COLO668 (cell line): ENCODE measurements at regions not wholly inside any gene's neighbourhood (a gene's known extent, or its start where the extent isn't known, plus 50 kb on each side); places are given as distances from the start of the nearest gene placed in this dataset.
A peak's percentile ranks its signal among the peaks of the same experiment; 100 is the strongest.

Experiments used
- DNase-seq: peaks from one replicate; lab custom pipeline; 2025; ENCODE audit not compliant: unreplicated experiment; lab: John Stamatoyannopoulos, UW

DNA sequence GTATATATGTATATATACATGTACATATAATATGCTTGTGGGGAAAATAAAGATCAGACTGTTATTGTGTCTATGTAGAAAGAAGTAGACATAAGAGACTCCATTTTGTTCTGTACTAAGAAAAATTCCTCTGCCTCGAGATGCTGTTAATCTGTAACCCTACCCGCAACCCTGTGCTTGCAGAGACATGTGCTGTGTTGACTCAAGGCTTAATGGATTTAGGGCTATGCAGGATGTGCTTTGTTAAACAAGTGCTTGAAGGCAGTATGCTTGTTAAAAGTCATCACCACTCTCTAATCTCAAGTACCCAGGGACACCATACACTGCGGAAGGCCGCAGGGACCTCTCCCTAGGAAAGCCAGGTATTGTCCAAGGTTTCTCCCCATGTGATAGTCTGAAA lies 972.9 kb downstream of the GALC start:
- DNase-seq = peak; percentile 45

DNA sequence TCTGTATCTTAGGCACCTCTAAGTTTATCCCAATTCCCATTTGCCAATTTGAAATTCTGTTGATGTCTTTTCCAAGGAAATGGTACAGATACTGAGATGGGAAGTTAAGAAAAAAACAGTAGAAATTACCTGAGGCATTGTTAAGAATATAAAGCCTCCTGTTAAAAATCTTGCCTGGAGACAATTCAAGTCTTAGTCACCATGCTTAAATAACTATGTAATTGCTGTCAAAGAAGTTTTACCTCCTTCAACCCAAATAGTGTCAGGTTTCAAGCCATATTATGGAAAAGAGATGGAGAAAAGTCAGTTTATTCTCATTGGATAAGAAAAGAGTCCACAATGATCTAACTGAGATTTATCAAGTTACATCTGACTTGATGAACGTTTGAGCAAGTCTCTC lies 974.7 kb downstream of the GALC start:
- DNase-seq = no peak

DNA sequence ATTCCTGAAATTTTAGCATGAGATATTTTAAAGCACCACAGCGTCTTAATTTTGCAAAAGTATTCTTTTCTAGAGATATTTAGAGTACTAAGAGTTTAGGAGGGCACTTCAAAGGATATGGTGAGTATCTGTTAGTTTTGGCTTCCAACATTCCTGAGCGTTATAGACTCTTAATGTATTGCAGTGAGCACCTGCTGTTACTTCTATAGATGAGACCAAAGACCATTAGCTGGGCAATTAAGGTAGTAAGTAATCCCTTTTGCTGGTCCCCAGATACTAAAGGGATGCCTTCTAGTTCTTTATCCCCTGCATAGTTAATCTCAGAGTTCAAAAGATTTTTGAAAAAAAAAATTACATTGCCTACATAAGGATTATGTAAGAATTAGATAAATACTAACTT lies 975.6 kb downstream of the GALC start:
- no peak for DNase-seq

DNA sequence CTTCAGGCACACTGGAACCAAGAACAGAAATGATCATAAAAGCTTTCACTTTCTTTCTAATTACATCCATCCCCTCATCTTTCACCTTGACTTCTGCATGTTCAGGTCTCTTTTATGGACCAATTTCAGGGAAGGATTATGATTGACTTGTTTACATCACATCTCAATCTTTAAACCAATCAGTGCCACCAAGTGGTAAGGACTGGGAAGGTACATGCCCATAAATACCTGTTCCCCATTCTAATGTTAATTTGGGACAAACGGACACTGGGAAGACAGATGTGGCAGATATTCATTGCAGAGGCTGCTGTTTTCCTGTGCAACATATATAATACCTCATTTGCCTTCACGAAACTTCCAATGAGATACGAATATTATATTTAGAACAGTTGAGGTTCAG lies 978.1 kb downstream of the GALC start:
- no peak for DNase-seq

DNA sequence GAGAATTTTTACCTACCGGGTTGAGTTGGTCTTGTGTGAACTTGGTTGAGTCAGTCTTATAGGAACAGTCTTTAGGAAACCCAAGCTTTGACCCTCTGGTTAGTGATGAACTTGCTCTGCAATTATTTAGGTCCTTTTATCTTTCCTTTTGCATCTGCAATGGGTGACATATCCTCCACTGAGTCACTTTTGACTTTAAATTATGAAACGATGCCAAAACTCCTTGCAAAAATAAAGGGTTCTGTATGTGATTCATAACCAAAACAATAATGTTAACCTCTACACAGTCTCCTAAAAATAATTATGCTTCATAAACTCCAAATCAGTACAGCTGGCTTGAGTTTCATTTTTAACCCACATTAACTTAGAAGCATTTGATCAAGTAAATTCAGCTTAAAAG lies 979.4 kb downstream of the GALC start:
- DNase-seq = no peak

DNA sequence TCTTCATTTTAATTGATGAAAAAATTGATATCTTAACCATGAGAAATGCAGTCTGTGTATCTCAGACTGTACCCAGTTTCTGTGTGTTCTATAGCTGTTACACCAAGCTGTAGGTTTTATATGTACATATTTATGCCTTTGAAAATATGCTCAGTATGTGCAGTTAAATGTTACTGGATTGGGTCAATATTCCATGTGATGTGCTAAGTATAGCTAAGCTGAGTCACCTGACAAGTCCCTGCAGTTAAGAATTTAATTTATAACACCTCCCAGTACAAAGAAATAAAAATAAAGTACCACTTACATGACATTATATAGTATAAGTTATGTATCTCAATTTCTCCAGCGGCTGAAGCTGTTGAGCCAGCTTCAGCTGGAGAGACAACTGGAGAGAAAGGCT lies 984.0 kb downstream of the GALC start:
- DNase-seq = no peak

DNA sequence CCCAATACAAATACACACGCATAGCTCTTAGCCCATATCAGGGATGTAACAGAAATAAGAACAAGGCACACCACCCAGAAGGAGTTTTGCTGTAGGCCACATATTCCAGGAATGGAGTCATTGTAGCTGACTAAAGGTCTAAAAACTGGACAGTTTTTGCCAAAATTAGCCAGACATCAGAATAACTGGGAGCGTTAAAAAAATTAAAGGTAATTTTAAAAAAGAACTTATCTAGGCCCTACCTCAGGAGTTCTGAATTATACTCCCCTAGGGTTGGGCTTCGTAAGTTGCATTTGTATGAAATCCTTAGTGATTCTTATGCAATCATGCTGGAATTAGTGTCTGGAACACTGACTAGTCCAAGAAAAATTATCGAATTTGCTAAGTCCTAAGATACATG lies 987.7 kb downstream of the GALC start:
- no peak for DNase-seq

DNA sequence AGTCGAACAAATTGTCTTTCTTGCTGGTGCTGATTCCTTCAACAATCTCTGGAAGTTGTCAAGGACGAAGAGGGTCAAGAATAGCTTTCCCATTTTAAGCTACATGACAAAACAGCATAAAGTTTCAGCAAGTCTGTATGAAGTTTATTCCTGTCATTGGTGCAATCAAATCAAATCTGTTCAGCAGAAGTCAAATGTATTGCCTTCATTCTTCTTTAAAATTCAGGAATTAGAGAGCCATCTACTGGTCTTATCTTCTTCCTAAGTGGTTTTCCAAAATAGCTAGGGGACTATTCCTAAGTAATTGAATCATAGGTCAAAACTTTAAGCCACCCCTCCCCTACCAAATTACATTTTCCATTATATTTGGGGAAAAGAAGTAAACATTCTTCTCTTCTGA lies 990.2 kb downstream of the GALC start:
- DNase-seq = no peak

DNA sequence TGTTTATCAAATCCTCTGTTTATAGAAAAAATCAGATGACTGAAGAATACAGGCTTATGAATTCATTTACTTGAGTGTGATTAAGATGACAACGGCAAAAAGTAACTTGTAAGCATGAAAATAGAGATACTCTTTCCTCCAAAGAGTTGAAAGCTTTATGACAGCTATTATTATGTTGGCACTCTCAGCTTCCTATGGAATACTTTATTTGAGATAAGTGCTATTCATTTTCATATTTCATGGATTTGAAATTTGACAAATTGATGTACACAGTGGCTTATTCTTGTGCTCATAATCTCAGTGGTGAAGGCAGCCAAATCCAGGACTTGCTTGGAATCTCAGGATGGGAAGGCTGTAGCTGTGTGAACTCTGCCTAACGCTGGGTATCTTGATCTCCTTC lies 991.6 kb downstream of the GALC start:
- no peak for DNase-seq

DNA sequence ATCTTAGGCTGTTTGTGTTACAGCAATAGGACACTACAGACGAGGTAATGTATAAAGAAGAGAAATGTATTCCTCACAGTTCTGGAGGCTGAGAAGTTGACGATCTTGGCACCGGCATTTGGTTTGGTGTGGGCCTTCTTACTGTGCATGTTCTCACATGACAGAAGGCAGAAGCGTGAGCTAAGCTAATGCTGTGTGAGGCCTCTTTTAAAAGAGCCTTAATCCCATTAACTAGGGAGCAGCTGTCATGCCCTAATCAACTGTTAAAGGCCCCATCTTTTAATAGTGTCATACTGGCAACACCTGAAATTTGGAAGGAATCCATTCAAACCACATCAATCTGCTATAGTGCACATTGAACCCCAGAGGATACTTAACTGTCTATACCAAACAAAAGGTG lies 992.9 kb downstream of the GALC start:
- no peak for DNase-seq

DNA sequence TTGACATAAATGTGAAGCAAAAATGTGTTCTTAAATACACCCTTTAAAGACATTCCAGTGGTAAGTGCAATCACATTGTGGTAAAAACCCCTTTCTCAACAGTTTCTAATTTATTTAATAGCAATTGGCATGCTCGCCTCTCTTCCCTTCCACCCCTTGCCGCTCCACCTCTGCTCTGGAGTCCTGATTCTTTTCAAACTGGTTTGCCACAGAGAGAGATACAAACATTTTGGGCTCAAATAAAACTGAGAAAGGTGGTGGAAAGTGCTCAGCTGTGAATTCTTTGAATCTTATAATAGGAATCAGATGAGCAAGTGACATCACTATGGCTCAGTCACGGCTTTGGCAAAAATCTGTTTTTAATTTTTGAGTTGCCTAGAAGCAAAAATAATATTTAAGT lies 993.9 kb downstream of the GALC start:
- no peak for DNase-seq

DNA sequence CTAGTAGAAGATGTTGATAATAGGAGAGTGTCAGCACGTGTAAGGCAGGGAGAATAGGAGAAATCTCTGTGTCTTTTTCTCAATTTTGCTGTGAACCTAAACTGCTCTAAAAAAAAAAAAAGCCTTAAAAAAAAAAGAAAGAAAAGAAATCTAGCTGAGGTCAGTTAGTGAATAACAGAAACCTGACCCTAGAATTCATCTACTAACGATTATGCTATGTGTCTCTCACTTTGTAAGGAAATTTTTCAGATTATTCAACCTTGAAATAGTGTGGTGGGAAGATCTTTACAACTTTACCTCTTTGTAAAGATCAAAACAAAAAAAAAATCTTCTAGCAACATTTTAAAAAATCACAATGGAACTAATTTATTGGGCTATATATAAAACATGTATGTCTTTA lies 995.7 kb downstream of the GALC start:
- DNase-seq = no peak

DNA sequence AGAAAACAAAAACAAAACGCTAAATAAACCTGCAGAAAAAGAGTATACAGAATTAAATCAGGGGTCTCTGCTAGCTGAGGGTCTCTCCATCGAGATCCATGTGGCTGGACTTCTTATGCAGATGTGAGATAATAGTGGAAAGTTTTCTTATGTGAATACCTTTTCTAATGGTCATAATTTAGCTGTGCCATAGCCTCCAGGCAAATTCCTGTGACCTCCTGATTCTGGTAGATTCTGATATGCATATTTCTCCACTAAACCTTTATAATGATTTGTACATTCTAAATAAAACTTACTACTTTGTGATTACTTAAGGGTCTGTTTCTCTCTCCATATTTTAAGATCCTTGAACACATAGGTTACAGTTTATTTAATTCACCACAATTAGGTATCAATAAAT lies 1002.6 kb downstream of the GALC start:
- DNase-seq = no peak

DNA sequence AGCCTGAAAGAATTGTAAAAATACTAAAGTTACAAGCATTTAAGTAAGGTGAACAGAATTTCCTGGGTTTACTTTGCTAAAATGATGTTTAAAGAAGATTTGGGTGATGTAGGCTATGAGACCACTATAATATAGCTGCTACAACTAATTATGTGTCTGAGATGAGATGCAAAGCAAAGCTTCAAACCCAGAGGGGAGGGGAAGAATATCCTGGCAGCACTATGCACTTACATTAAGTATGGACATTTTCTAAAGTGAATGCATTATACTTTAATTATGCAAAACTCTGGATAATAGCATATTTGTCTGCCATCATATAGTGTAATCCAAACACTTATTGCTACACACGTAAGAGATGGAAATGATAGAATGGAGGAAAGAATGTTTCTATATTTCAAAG lies 1003.7 kb downstream of the GALC start:
- no peak for DNase-seq

DNA sequence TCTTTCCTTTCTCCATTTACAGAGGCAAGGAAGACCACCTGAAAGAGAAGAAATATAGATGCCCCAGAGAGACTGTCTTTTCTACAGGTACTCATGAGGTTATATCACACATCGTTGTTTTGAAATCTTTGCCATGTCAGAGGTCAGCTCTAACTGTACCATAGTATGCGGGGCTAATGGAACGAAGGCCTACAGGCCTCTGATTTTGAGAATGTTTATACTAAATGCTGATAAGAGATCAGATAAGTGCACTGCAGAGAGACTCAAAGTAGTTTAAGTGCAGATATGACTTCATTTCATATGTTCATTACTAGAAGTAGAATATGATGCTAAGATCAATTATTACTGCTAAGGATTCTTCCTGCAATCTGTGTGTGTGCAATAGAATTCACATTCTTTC lies 1005.0 kb downstream of the GALC start:
- no peak for DNase-seq

DNA sequence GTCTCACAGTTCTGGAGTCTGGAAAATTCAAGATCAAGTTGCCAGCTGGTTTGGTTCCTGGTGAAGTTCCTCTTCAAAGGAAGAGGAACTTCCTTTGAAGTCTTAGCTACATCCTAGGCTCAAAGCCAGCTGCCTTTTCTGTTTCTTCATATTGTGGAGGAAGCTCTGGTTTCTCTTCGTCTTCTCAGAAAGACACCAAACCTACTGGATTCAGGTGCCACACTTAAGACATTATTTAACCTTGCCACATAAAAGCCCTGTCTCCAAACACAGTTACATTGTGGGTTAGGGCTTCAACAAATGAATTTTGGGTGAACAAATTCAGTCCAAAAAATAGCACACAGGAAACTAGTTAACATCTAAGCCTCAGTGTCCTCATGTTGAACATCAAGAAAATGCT lies 1019.8 kb downstream of the GALC start:
- no peak for DNase-seq

DNA sequence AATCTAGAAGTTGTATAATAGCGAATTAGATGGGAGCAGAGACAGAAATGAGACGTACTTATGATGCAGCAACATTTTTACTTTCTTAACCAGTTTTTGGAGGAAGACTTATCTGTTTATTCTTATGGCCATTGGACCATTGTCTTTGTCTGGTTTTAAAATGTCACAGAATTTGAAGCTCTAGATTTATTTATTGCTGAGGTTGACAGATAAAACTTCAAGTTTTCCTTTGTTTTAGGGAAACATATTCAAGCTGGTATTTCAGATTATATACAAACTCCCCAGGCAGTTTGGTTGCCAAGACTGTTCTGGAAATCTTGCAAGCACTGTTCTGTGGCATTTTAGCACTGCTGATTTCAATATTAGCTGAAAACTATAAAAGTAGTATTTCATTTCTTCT lies 1021.7 kb downstream of the GALC start:
- DNase-seq = no peak

DNA sequence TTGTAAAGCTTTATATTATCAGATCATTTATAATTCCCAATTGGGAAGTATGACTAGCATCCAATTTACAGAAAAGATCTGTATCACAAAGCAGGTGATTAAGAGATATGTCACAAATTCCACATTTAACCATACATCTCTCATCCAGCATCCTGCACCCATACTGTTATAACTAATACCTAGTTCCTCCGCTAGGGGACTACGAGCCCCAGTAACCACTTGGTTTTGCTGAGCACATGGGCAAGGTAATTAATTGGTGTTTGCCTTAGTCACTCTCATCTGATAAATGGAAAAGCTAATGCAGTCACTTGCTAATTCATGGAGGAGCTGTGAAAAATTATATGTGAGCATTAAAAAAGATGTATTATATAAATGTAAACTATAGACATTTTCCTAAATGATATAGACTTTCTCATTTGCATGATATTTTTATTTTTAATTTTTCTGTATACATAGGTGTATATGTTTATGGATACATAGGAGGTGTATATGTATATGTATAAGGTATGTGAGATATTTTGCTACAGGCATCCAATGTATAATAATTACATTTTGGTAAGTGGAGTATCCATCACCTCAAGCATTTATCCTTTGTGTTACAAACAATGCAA lies 1031.8 kb downstream of the GALC start:
- no peak for DNase-seq

DNA sequence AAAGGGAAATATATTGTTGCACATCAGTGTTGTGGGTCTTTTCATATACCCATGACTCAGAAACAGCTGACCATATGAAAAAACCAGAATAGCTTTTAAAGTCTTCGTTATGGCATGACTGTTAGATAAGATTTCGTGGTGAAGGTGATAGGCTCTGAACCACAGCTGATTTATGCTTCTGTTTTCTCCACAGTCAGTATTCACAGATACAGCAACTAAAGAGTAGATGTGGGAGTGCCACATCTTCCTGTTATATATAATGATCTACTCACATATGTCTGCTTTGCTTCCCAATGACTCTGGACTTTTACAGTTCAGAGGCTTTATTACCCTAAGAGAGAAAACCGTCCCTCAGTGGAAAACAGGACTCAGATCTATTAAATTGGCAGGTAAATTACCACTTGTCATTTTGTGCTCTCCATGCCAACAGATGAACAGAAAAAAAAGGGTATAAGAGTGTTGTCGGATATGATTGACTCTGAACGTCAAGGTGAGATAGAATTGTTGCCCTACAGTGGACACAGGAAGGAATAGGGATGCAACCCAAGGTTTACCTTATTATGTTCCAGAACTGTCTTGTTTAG lies 1037.1 kb downstream of the GALC start:
- DNase-seq = no peak

DNA sequence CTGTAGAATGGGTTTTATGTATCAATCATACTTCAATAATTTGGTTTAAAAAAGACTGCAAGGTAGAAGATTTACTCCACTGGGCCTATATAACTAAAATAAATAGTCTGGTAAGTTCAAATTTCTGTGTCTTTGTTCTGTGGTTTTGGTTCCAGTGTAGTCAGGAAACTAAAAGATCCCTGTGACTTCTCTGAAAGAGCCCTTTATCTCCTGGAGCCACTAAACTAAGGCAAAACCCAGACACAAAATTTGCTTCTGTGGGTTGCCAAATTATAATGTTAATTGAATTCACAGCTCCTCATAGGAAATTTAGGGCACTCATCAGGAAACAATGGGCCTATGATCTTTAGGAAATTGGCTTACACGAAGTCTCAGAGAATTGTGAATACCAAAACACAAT lies 1038.4 kb downstream of the GALC start:
- no peak for DNase-seq

DNA sequence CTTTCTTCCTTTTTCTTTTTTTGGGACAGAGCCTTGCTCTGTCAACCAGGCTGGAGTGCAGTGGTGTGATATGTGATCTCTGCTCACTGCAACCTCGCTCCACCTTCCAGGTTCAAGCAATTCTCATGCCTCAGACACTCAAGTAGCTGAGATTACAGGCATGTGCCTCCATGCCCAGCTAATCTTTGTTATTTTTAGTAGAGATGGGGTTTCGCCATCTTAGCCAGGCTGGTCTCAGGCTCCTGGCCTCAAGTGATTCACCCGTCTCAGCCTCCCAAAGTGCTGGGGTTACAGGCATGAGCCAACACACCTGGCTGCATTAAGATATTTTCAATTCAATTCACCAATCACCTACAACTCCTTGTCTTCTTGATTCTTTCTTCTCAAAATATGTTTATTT lies 1046.5 kb downstream of the GALC start:
- no peak for DNase-seq

DNA sequence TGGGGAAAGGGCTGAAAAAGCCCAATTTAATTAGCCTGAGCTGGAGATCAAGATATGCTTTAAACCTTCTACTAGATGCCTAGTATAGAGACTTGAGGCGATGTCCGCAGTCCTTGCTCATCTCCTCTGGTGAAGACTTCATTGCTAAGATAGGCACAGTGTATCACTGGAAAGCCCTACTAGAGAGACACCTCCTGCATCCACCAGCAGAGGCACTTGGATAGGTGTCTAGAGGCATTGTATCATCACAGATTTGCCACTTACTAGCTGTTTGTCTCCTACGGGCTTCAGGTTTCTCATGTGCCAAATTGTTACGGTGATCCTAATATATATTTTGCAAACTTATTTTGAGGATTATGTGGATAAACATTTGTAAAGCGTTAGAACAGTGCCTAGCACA lies 1048.5 kb downstream of the GALC start:
- no peak for DNase-seq
